ENCODE measurements at regions not wholly inside any gene's neighbourhood (a gene's known extent, or its start where the extent isn't known, plus 50 kb on each side); places are given as distances from the start of the nearest gene placed in this dataset.

DNA sequence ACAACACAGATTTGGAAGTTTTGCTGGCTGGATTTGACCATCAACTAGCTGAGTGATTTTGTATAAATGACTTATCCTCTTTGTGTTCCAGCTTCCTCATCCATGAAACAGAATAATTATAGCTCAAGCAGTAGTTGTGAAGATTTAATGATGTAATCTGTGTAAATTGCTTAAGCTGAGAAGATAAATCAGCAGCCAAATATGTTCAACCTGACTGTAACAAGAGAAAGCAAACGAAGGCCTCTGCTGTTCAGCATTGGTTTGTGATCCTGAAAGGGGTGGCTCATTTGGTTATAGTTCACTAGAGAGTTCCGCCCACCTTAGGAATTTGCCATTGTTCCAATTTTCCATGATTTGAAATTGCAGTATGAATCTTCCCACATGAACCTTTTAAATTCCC is 75.7 kb upstream of the CCDC112 start:
- no peak for DNase-seq

DNA sequence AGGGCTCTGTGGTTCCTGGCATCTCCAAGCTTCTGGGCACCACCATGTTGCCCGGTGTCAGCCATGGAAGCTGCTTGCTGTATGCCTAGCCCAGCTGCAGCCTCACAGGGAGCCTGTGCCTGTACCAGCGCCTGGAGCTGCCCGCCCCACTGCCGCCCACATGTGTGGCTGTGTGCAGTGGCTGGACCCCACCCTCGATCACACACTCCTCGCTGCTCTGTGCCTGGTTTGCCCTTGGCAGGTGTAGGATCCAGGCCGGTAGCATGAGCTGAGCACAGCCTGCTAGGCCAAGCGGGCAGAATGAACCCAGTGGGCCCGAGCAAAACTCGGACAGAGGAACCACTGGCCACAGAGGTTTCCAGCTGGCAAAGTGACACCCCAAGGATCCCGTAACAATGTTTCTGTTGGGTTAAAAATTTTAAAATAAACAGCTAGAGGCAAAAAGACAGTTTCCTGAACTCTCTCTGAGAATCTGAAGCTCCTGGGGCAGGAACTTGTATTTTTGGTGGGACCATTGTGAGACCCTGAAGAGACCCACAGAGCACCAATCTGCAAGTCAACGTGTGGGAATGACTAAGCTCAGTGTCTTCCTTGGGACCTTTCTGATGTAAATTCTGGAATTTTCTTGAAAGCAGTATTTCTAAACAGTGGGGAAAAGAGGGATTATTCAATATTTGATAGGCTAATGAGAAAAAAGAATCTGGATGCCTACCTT is 73.1 kb upstream of the CCDC112 start:
- DNase-seq: no peak

DNA sequence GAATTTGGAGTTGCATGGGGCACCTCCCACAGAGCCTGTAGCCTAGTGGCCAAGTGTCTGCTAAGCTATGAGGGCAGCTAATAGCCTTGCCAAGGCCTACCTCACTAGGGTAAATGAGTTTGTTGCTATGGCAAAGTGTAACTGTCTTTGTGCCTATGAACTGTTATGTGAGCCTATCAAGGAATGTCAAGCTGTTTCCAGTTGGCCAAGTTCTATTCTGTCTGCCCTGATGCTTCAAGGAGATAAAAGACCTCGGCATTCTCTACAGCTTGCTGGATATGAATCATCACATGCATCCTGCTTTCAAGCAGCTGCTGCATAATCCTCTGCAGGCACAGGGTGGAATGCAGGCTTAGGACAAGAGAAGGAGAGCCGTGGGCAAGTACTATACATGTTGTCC is 69.8 kb upstream of the CCDC112 start:
- peak; percentile 67 for DNase-seq

DNA sequence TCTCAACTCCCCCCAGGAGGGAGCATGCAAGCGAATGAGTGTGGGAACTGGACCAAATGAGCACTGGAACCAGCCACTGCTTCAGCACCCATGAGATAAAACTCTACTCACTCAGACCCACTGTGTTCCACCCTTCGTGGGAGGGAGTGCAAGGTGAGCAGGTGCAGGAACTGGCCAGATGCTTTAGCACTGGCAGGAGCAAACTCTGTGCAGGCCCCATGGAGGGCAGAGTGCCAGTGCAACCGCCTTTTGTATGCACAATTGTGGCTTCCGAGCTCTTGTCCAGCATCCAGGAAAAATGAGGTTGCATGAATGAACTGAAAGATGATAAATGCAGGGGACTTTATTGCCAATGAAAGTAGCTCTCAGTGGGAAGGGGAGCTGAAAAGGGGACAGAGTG is 67.4 kb upstream of the CCDC112 start:
- DNase-seq: no peak

DNA sequence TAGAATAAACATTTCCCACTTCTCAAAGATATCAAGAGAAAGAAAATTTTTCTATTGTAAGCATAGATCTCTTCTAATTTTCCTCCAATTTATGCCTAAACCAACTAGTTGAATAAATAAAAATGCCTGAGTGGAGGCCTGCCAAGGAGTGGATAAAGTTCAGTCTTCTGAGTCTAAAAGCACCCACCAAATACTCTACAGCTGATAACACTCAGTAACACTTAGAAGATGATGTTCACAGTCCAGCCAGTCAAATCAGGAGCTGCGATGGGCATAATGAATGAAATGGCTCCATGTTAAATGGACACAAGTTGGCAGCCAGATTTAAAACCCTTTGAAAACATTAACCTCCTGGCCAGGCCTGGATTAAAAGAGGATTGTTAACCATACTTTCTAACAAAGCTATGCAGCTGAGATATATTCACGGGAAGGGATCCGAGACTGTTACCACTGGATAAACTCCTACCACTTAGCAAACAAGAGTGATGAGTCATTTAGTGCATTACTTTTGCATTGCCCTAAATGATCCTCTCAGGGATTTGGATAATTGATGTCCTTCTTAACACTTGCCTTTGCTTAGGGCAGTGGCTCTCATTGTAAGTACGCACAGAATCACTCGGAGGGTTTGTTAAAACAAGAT is 63.7 kb upstream of the CCDC112 start:
- DNase-seq: no peak

DNA sequence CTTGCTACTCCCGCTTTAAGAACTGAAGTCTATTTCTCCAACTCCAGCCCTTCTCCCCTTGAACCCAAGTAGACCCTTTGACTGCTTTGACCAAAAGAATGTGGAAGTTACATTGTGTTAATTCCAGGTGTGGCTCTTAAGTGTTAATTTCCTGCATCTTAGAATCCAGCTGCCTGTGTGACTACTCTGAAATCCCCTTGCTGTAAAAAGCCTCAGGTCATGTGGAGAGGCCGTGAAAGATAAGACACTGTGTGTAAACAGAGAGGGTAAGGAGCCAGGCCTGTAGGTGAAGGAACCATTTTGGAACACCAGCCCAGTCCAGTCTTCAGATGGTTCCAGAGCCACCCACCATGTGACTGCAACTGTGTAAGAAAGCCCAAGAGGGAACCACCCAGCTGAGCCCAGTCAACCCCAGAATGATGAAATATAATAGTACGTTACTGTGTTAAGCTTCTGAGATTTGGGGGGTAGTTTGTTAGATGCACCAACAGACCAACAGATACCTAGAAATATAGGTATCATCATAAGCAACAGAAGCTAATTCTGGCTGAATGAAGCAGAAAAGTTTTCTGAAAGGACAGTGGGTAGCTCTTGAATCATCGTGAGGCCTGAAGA is 59.4 kb upstream of the CCDC112 start:
- no peak for DNase-seq

DNA sequence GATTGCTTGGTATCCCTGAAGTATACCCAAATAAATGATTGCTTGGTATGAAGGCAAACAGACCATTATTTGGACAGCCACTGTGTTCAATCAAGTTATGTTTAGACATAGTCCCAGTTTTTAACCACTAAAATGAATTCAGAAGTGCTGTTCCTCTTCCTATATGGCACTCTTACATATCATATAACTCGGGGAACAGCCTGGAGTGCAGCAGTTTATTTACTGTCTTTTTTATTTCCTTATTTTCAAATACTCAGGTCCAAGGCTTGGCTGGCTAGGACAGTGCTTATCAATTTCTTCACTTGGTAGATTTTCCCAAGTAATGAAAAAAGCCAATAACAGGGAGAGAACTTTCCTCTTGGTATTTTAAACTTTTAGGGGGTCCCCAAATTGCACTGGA is 58.6 kb upstream of the CCDC112 start:
- DNase-seq: no peak

DNA sequence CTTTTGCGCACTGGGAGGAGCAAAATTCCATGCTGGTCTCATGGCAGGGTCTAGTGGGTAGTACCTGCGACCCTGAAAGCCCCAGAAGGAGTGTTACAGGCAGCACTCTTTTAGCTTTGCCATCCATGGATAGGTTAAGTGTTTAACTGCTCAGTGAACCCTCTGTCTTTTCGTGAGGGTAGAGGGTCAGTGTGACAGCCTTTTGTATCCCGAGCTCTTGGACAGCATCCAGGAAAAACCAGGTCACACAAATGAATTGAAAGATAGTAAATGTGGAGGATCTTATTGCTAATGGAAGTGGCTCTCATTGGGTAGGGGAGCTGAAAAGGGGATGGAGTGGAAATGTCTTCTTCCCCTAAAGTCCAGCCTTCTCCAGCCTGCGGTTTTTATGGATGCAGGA is 57.8 kb upstream of the CCDC112 start:
- no peak for DNase-seq

DNA sequence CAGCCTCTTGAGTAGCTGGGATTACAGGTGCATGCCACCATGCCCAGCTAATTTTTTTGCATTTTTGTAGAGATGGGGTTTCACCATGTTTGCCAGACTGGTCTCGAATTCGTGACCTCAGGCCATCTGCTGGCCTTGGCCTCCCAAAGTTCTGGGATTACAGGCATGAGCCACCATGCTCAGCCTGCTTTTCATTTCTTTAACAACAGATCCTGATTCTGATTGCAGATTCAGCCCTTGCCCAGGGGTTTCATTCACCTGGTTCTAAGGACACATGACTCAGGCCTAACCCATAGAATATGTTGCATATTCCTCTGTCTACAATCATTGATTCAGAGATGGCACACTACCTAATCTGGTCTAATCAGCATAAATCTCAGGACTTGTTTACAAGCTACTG is 56.1 kb upstream of the CCDC112 start:
- DNase-seq: no peak

DNA sequence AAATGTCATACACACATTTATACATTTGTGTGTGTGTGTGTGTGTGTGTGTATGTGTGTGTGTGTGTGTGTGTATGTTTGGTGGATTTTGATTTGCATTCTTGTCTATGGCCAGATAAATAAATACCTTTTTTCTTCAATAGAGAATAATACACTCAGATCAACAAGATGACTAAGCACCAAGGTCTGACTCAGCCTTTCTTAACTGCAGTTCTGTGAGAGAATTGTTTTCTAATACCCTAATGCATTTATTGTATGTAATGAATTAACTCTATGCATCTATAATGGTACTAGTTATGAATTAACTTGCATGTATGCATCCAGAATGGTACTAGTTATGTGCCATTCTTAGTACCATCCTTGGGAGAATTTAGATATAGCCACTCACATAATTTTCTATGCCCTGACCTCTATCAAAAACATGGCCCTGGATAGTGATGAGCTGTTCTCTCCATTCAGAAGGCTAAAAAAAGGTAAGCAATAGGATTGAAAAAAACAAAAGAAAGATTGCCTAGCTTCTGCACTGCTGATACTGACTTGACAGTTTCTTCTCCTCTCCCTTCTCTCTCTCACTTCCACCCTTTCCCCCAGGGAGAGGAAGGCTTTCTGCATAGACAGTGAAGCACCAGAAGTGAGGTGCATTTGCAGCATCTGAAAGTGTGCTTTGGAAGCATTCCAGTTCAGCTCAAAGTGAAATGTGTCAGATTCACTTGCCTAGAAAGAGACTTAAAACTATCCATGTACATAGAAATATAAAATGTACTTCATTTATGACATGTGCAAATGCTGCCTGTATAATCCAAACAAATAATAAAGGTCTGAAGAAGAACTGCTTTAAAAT is 55.1 kb upstream of the CCDC112 start:
- DNase-seq: no peak

DNA sequence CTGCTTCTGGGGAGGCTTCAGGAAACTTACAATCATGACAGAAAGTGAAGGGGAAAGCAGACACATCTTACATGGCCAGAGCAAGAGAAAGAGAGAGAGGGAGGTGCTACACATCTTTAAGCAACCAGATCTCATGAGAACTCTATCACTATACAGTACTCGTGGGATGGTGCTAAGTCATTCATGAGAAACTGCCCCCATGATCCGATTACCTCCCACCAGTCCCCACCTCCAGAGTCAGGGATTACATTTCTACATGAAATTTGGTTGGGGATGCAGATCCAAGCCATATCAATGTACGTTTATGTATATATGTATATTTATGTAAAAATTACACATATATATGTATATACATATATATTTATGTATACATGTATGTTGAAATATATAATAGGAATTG is 54.4 kb upstream of the CCDC112 start:
- DNase-seq: no peak

DNA sequence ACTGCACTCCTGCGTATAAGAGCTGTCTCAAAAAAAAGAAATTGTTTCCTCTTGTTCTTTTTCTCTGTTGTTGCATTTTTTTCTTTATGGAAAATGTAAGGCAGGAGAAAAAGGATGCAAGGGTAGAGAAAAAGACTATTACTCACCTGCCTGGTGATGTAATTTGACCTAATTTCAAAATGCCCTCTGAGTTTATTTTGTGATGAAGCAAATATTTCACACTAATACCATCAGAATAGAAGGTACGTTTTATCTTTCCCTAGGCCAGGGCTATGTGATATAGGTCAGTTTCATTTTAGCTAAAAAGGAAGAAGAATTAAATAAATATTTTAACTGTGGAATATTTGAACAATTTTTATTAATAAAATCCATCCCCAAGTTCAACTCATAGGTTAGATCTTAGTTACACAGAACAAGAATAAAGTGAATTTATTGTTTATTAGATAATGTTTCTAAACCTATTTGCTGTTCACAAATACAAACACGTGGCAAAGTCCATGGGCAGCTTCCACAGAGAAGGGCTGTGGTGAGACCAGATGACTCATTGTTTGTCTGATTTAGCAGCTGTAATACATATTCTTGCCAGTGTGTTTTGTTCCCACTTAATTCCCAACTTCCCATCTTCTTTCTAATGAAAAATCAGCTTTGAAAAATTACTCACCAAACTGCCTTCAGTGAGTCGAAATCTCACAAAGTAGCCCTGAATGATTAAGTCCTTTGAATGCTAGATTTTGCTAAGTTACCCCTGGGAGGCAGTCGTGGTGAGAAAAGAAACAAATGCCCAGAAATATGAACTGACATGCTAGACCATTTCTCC is 52.8 kb upstream of the CCDC112 start:
- peak; percentile 7 for DNase-seq

DNA sequence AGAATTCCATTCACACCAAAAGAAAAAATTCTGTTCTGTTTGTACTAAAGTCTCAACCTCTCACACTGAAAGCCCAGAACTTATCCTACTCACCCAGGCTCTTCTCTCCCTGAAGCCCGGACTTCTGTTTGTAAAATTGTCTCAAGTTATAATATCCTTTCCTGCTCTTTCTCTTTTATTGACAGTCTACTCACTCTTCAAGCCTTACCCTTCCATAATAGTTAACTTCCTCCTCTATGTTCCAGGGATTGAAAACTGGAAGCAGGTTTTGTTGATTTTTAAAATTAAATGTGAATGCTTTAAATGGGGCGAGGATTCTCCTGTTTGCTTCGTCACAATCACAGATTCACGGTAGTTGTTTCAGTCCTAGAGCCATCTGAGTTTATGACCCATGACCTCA is 51.7 kb upstream of the CCDC112 start:
- no peak for DNase-seq

Data from T1000 (cell line).